ENCODE measurements at regions not wholly inside any gene's neighbourhood (a gene's known extent, or its start where the extent isn't known, plus 50 kb on each side); places are given as distances from the start of the nearest gene placed in this dataset.

- no peaks in the 10 kb centered on the region for H3K36me3 ChIP-seq (ENCODE audit: control insufficient read depth, insufficient read depth, low read length)
- DNase-seq = no peak
- H3K9me3 ChIP-seq (ENCODE audit: control insufficient read depth, low read length) = no peaks in the 10 kb centered on the region
- no peak overlapping the region for H3K27ac ChIP-seq (ENCODE audit: insufficient read depth, low read length, poor library complexity, severe bottlenecking)
- H3K4me3 ChIP-seq (ENCODE audit: insufficient read depth, low read depth, low read length, poor library complexity, severe bottlenecking) = no peak overlapping the region
- H3K4me1 ChIP-seq (ENCODE audit: control insufficient read depth, insufficient read depth, low read length, poor library complexity, severe bottlenecking) = no peaks in the 10 kb centered on the region
- no peaks in the 10 kb centered on the region for H3K27me3 ChIP-seq (replicated peaks; ENCODE audit: control insufficient read depth, insufficient read depth, low read length, poor library complexity, severe bottlenecking)
Observed at GRCh38 chr9:1581926-1582325, 433.2 kb upstream of the SMARCA2 start.

GRCh38 chr9:1591310-1591709, 423.8 kb upstream of the SMARCA2 start:
- no peaks in the 10 kb centered on the region for H3K27me3 ChIP-seq (replicated peaks; ENCODE audit: control insufficient read depth, insufficient read depth, low read length, poor library complexity, severe bottlenecking)
- H3K4me3 ChIP-seq (ENCODE audit: insufficient read depth, low read depth, low read length, poor library complexity, severe bottlenecking) = no peak overlapping the region
- H3K9me3 ChIP-seq (ENCODE audit: control insufficient read depth, low read length) = no peaks in the 10 kb centered on the region
- H3K4me1 ChIP-seq (ENCODE audit: control insufficient read depth, insufficient read depth, low read length, poor library complexity, severe bottlenecking) = no peaks in the 10 kb centered on the region
- no peak for DNase-seq
- no peak overlapping the region for H3K27ac ChIP-seq (ENCODE audit: insufficient read depth, low read length, poor library complexity, severe bottlenecking)
- no peaks in the 10 kb centered on the region for H3K36me3 ChIP-seq (ENCODE audit: control insufficient read depth, insufficient read depth, low read length)

- Histone ChIP-seq H3K27ac (ENCODE audit: insufficient read depth, low read length, poor library complexity, severe bottlenecking) (no peak overlapping the region), H3K4me1 (ENCODE audit: control insufficient read depth, insufficient read depth, low read length, poor library complexity, severe bottlenecking) (no peaks in the 10 kb centered on the region), H3K36me3 (ENCODE audit: control insufficient read depth, insufficient read depth, low read length) (no peaks in the 10 kb centered on the region), H3K9me3 (ENCODE audit: control insufficient read depth, low read length) (no peaks in the 10 kb centered on the region), H3K27me3 (replicated peaks; ENCODE audit: control insufficient read depth, insufficient read depth, low read length, poor library complexity, severe bottlenecking) (no peaks in the 10 kb centered on the region), H3K4me3 (ENCODE audit: insufficient read depth, low read depth, low read length, poor library complexity, severe bottlenecking) (no peak overlapping the region)
- DNase-seq = no peak
Observed at GRCh38 chr9:1598270-1598669, 416.9 kb upstream of the SMARCA2 start.

- Histone ChIP-seq H3K4me1 (ENCODE audit: control insufficient read depth, insufficient read depth, low read length, poor library complexity, severe bottlenecking) (no peaks in the 10 kb centered on the region), H3K27me3 (replicated peaks; ENCODE audit: control insufficient read depth, insufficient read depth, low read length, poor library complexity, severe bottlenecking) (peaks cover 3% of the 10 kb centered on the region), H3K36me3 (ENCODE audit: control insufficient read depth, insufficient read depth, low read length) (no peaks in the 10 kb centered on the region), H3K27ac (ENCODE audit: insufficient read depth, low read length, poor library complexity, severe bottlenecking) (no peak overlapping the region), H3K4me3 (ENCODE audit: insufficient read depth, low read depth, low read length, poor library complexity, severe bottlenecking) (no peak overlapping the region), H3K9me3 (ENCODE audit: control insufficient read depth, low read length) (no peaks in the 10 kb centered on the region)
- no peak for DNase-seq
Observed at GRCh38 chr9:1599961-1600360, 415.2 kb upstream of the SMARCA2 start.

- no peak overlapping the region for H3K27ac ChIP-seq (ENCODE audit: insufficient read depth, low read length, poor library complexity, severe bottlenecking)
- H3K27me3 ChIP-seq (replicated peaks; ENCODE audit: control insufficient read depth, insufficient read depth, low read length, poor library complexity, severe bottlenecking) = peaks cover 3% of the 10 kb centered on the region
- DNase-seq = no peak
- H3K4me1 ChIP-seq (ENCODE audit: control insufficient read depth, insufficient read depth, low read length, poor library complexity, severe bottlenecking) = no peaks in the 10 kb centered on the region
- H3K9me3 ChIP-seq (ENCODE audit: control insufficient read depth, low read length) = no peaks in the 10 kb centered on the region
- no peaks in the 10 kb centered on the region for H3K36me3 ChIP-seq (ENCODE audit: control insufficient read depth, insufficient read depth, low read length)
- H3K4me3 ChIP-seq (ENCODE audit: insufficient read depth, low read depth, low read length, poor library complexity, severe bottlenecking) = no peak overlapping the region
Observed at GRCh38 chr9:1604942-1605560, 410.1 kb upstream of the SMARCA2 start.

- no peak for DNase-seq
- H3K4me3 ChIP-seq (ENCODE audit: insufficient read depth, low read depth, low read length, poor library complexity, severe bottlenecking) = no peak overlapping the region
Observed at GRCh38 chr9:1606253-1606652, 408.9 kb upstream of the SMARCA2 start.

GRCh38 chr9:1612886-1613285, 402.3 kb upstream of the SMARCA2 start:
- H3K9me3 ChIP-seq (ENCODE audit: control insufficient read depth, low read length) = no peaks in the 10 kb centered on the region
- H3K27me3 ChIP-seq (replicated peaks; ENCODE audit: control insufficient read depth, insufficient read depth, low read length, poor library complexity, severe bottlenecking) = no peaks in the 10 kb centered on the region
- no peak overlapping the region for H3K4me3 ChIP-seq (ENCODE audit: insufficient read depth, low read depth, low read length, poor library complexity, severe bottlenecking)
- no peak overlapping the region for H3K27ac ChIP-seq (ENCODE audit: insufficient read depth, low read length, poor library complexity, severe bottlenecking)
- no peak for DNase-seq
- H3K36me3 ChIP-seq (ENCODE audit: control insufficient read depth, insufficient read depth, low read length) = no peaks in the 10 kb centered on the region
- no peaks in the 10 kb centered on the region for H3K4me1 ChIP-seq (ENCODE audit: control insufficient read depth, insufficient read depth, low read length, poor library complexity, severe bottlenecking)

More at GRCh38 chr9:1606253-1606652, 408.9 kb upstream of the SMARCA2 start:
- Histone ChIP-seq H3K27me3 (replicated peaks; ENCODE audit: control insufficient read depth, insufficient read depth, low read length, poor library complexity, severe bottlenecking) (peaks cover 3% of the 10 kb centered on the region), H3K36me3 (ENCODE audit: control insufficient read depth, insufficient read depth, low read length) (no peaks in the 10 kb centered on the region), H3K4me1 (ENCODE audit: control insufficient read depth, insufficient read depth, low read length, poor library complexity, severe bottlenecking) (no peaks in the 10 kb centered on the region), H3K9me3 (ENCODE audit: control insufficient read depth, low read length) (no peaks in the 10 kb centered on the region), H3K27ac (ENCODE audit: insufficient read depth, low read length, poor library complexity, severe bottlenecking) (no peak overlapping the region)

GRCh38 chr9:1617419-1617818, 397.7 kb upstream of the SMARCA2 start:
- no peaks in the 10 kb centered on the region for H3K36me3 ChIP-seq (ENCODE audit: control insufficient read depth, insufficient read depth, low read length)
- no peak for DNase-seq
- no peaks in the 10 kb centered on the region for H3K4me1 ChIP-seq (ENCODE audit: control insufficient read depth, insufficient read depth, low read length, poor library complexity, severe bottlenecking)
- no peak overlapping the region for H3K4me3 ChIP-seq (ENCODE audit: insufficient read depth, low read depth, low read length, poor library complexity, severe bottlenecking)
- no peaks in the 10 kb centered on the region for H3K27me3 ChIP-seq (replicated peaks; ENCODE audit: control insufficient read depth, insufficient read depth, low read length, poor library complexity, severe bottlenecking)
- no peak overlapping the region for H3K27ac ChIP-seq (ENCODE audit: insufficient read depth, low read length, poor library complexity, severe bottlenecking)
- H3K9me3 ChIP-seq (ENCODE audit: control insufficient read depth, low read length) = no peaks in the 10 kb centered on the region

GRCh38 chr9:1619915-1620710, 395.0 kb upstream of the SMARCA2 start:
- Histone ChIP-seq H3K4me3 (ENCODE audit: insufficient read depth, low read depth, low read length, poor library complexity, severe bottlenecking) (no peak overlapping the region), H3K36me3 (ENCODE audit: control insufficient read depth, insufficient read depth, low read length) (no peaks in the 10 kb centered on the region), H3K9me3 (ENCODE audit: control insufficient read depth, low read length) (no peaks in the 10 kb centered on the region), H3K27ac (ENCODE audit: insufficient read depth, low read length, poor library complexity, severe bottlenecking) (no peak overlapping the region), H3K4me1 (ENCODE audit: control insufficient read depth, insufficient read depth, low read length, poor library complexity, severe bottlenecking) (no peaks in the 10 kb centered on the region), H3K27me3 (replicated peaks; ENCODE audit: control insufficient read depth, insufficient read depth, low read length, poor library complexity, severe bottlenecking) (no peaks in the 10 kb centered on the region)
- no peak for DNase-seq

GRCh38 chr9:1637401-1637800, 377.7 kb upstream of the SMARCA2 start:
- no peak overlapping the region for H3K27ac ChIP-seq (ENCODE audit: insufficient read depth, low read length, poor library complexity, severe bottlenecking)
- H3K27me3 ChIP-seq (replicated peaks; ENCODE audit: control insufficient read depth, insufficient read depth, low read length, poor library complexity, severe bottlenecking) = no peaks in the 10 kb centered on the region
- no peak for DNase-seq
- no peaks in the 10 kb centered on the region for H3K9me3 ChIP-seq (ENCODE audit: control insufficient read depth, low read length)
- no peaks in the 10 kb centered on the region for H3K36me3 ChIP-seq (ENCODE audit: control insufficient read depth, insufficient read depth, low read length)
- H3K4me3 ChIP-seq (ENCODE audit: insufficient read depth, low read depth, low read length, poor library complexity, severe bottlenecking) = no peak overlapping the region
- H3K4me1 ChIP-seq (ENCODE audit: control insufficient read depth, insufficient read depth, low read length, poor library complexity, severe bottlenecking) = no peaks in the 10 kb centered on the region
